ENCODE measurements at regions not wholly inside any gene's neighbourhood (a gene's known extent, or its start where the extent isn't known, plus 50 kb on each side); places are given as distances from the start of the nearest gene placed in this dataset.
A peak's percentile ranks its signal among the peaks of the same experiment; 100 is the strongest.
"Not testable (repeated sequence)": the region's sequence is repeated elsewhere in the genome, so short reads cannot be mapped to it uniquely, and the experiment has no call there.

- DNase-seq (ENCODE audit: low spot score in 2 of 2), result no peak
- H3K4me3 ChIP-seq (ENCODE audit: low read depth, poor library complexity, severe bottlenecking), result no peak overlapping the region
- TF ChIP-seq CTCF (IDR thresholded peaks at IDR 0.05) (no peak), POLR2A (IDR thresholded peaks at IDR 0.05) (no peak)
- intact Hi-C loops (cut with DNase I; ENCODE audit: low total_unique reads), result no loop called here
- WGBS, 2 donors, result 90 to 91% methylated on average over 1 of the region's 1 CpG
Measured at GRCh38 chr16:82271636-82272035, 101.6 kb upstream of the MPHOSPH6 start.

GRCh38 chr16:82267675-82268074 is 97.7 kb upstream of the MPHOSPH6 start:
- H3K4me3 ChIP-seq (ENCODE audit: low read depth, poor library complexity, severe bottlenecking); intact Hi-C loops (cut with DNase I; ENCODE audit: low total_unique reads); DNase-seq (ENCODE audit: low spot score in 2 of 2): not testable (repeated sequence)
- 47 to 61% methylated on average over 1 of the region's 1 CpG for WGBS, 2 donors

GRCh38 chr16:82265809-82266208 is 95.8 kb upstream of the MPHOSPH6 start:
- no peak for DNase-seq (ENCODE audit: low spot score in 2 of 2)
- H3K4me3 ChIP-seq (ENCODE audit: low read depth, poor library complexity, severe bottlenecking), result no peak overlapping the region
- intact Hi-C loops (cut with DNase I; ENCODE audit: low total_unique reads), result no loop called here
- TF ChIP-seq CTCF (IDR thresholded peaks at IDR 0.05) (no peak), POLR2A (IDR thresholded peaks at IDR 0.05) (no peak)
- WGBS, 2 donors, result 73 to 76% methylated on average over 2 of the region's 2 CpGs

GRCh38 chr16:82264756-82265155 is 94.7 kb upstream of the MPHOSPH6 start:
- intact Hi-C loops (cut with DNase I; ENCODE audit: low total_unique reads), result no loop called here
- 57 to 65% methylated on average over 7 of the region's 7 CpGs for WGBS, 2 donors
- TF ChIP-seq CTCF (IDR thresholded peaks at IDR 0.05), result no peak
- no peak for TF ChIP-seq POLR2A (IDR thresholded peaks at IDR 0.05)
- H3K4me3 ChIP-seq (ENCODE audit: low read depth, poor library complexity, severe bottlenecking), result no peak overlapping the region
- DNase-seq (ENCODE audit: low spot score in 2 of 2), result no peak

GRCh38 chr16:82263521-82264143 is 93.6 kb upstream of the MPHOSPH6 start:
- WGBS, 2 donors, result 32 to 36% methylated on average over 10 of the region's 10 CpGs
- intact Hi-C loops (cut with DNase I; ENCODE audit: low total_unique reads), result no loop called here

GRCh38 chr16:82262244-82262643 is 92.2 kb upstream of the MPHOSPH6 start:
- intact Hi-C loops (cut with DNase I; ENCODE audit: low total_unique reads), result no loop called here
- DNase-seq (ENCODE audit: low spot score in 2 of 2), result no peak
- 88 to 95% methylated on average over 3 of the region's 3 CpGs for WGBS, 2 donors
- TF ChIP-seq POLR2A (IDR thresholded peaks at IDR 0.05), result no peak
- TF ChIP-seq CTCF (IDR thresholded peaks at IDR 0.05), result no peak
- H3K4me3 ChIP-seq (ENCODE audit: low read depth, poor library complexity, severe bottlenecking), result no peak overlapping the region

More at GRCh38 chr16:82263521-82264143, 93.6 kb upstream of the MPHOSPH6 start:
- H3K4me3 ChIP-seq (ENCODE audit: low read depth, poor library complexity, severe bottlenecking), result no peak overlapping the region
- DNase-seq (ENCODE audit: low spot score in 2 of 2), result peak in 1 of 2 donors; percentile 21
- TF ChIP-seq CTCF (IDR thresholded peaks at IDR 0.05) (no peak), POLR2A (IDR thresholded peaks at IDR 0.05) (no peak)

Measured in lower leg skin (tissue), 4 donors.